Stimulated activated naive B cell treated with anti-CD40 and anti-IgM and Interleukin-4, amounts not matched to agents 10 μg/mL and 1 μg/mL and 100 μg/mL, for 72 hours (primary cell): ENCODE measurements at regions not wholly inside any gene's neighbourhood (a gene's known extent, or its start where the extent isn't known, plus 50 kb on each side); places are given as distances from the start of the nearest gene placed in this dataset.

ENCODE experiments used
- ATAC-seq, 2 donors: fragments of 150-1000 bp; cut with Tn5 transposase; replicated peaks; 2 replicates each; pipeline ENCODE4 v1.10.0; 2021; ENCODE audit warnings: moderate library complexity in 1 of 2
- DNase-seq: peaks from one replicate; pipeline ENCODE4 v3.0.0; 2021
- H3K27ac Mint-ChIP-seq: one replicate; pipeline ENCODE4 v1.8.0; 2022; ENCODE audit warnings: mild to moderate bottlenecking, mixed read lengths
- H3K27me3 Mint-ChIP-seq, 2 donors: one replicate each; pipeline ENCODE4 v1.8.0; 2022; ENCODE audit warnings: mixed read lengths in 2 of 2
- H3K36me3 Mint-ChIP-seq, 2 donors: one replicate each; pipeline ENCODE4 v1.8.0; 2022; ENCODE audit warnings: mixed read lengths in 2 of 2, mild to moderate bottlenecking in 1 of 2
- H3K4me1 Mint-ChIP-seq, 2 donors: one replicate each; pipeline ENCODE4 v1.8.0; 2022; ENCODE audit warnings: mixed read lengths in 2 of 2, mild to moderate bottlenecking in 1 of 2
- H3K4me3 Mint-ChIP-seq, 2 donors: one replicate each; pipeline ENCODE4 v1.8.0; 2022; ENCODE audit warnings: mild to moderate bottlenecking in 2 of 2, mixed read lengths in 2 of 2, moderate library complexity in 1 of 2
- H3K9me3 Mint-ChIP-seq, 2 donors: one replicate each; pipeline ENCODE4 v1.8.0; 2022; ENCODE audit warnings: mixed read lengths in 2 of 2, mild to moderate bottlenecking in 1 of 2

DNA sequence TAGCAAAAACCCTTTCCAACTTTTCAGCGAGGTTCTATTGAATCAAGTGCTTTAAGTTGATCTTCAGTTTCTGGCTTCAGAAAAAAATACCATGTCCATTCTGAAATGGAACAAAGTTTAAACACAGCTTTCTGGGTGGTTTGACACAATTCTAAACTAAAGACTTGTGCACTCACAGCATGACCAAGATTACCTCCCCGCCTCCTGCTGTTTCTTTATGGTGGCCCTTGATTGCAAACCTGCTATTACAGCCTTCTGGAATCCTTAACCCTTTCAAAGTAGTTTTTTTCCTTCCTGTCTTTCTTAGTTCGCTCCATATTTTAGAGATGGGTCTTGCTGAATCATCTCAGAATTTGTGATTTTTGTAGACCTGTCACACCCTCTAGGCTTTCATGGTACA lies 135.9 kb upstream of the FBN2 start:
- Mint-ChIP-seq H3K4me1 (no peaks in the 10 kb centered on the region), H3K36me3 (no peaks in the 10 kb centered on the region), H3K27ac (no peak overlapping the region), H3K27me3 (peaks cover 0 to 8% of the 10 kb centered on the region in 2 donors), H3K9me3 (peaks cover 3 to 6% of the 10 kb centered on the region in 2 donors), H3K4me3 (no peak overlapping the region)
- no peak for ATAC-seq
- no peak for DNase-seq

GRCh38 chr5:128674837-128675446 lies 136.9 kb upstream of the FBN2 start:
- peaks cover 3 to 4% of the 10 kb centered on the region in 2 donors for H3K9me3 Mint-ChIP-seq
- no peak overlapping the region for H3K27ac Mint-ChIP-seq
- H3K36me3 Mint-ChIP-seq = no peaks in the 10 kb centered on the region
- H3K27me3 Mint-ChIP-seq = peaks cover 0 to 8% of the 10 kb centered on the region in 2 donors
- peak; percentile 56 to 61 for ATAC-seq
- H3K4me3 Mint-ChIP-seq = no peak overlapping the region
- peak; percentile 7 for DNase-seq
- H3K4me1 Mint-ChIP-seq = no peaks in the 10 kb centered on the region

DNA sequence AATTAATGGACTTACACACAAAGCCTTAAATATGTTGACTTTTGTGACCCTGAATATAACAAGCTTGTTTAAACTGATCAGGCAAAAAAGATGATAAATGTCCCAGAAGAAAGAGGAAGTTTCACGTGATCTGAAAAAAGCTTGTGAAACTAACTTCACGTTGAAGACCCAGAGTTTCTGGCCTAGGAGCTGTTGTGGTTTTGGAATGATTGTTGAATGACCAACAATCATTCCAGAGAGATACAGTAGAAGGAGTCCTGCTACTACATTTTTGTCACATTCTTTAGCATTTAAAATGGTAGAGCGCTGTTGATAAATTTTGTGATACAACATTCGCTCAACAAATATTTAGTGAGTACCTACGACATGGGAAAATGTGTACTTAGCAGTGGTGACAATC lies 143.1 kb upstream of the FBN2 start:
- ATAC-seq = no peak
- no peaks in the 10 kb centered on the region for H3K27me3 Mint-ChIP-seq
- H3K27ac Mint-ChIP-seq = no peak overlapping the region
- H3K4me1 Mint-ChIP-seq = no peaks in the 10 kb centered on the region
- no peak overlapping the region for H3K4me3 Mint-ChIP-seq
- DNase-seq = no peak
- no peaks in the 10 kb centered on the region for H3K9me3 Mint-ChIP-seq
- H3K36me3 Mint-ChIP-seq = no peaks in the 10 kb centered on the region

- Mint-ChIP-seq H3K9me3 (no peaks in the 10 kb centered on the region), H3K4me1 (no peaks in the 10 kb centered on the region)
- ATAC-seq = no peak
Observed at GRCh38 chr5:128681764-128682592, 143.9 kb upstream of the FBN2 start.

GRCh38 chr5:128682669-128683068 lies 144.6 kb upstream of the FBN2 start:
- no peaks in the 10 kb centered on the region for H3K27me3 Mint-ChIP-seq
- no peak overlapping the region for H3K27ac Mint-ChIP-seq
- no peaks in the 10 kb centered on the region for H3K36me3 Mint-ChIP-seq
- no peak for DNase-seq
- no peak overlapping the region for H3K4me3 Mint-ChIP-seq
- ATAC-seq = no peak
- H3K9me3 Mint-ChIP-seq = no peaks in the 10 kb centered on the region
- H3K4me1 Mint-ChIP-seq = no peaks in the 10 kb centered on the region

More at GRCh38 chr5:128681764-128682592, 143.9 kb upstream of the FBN2 start:
- Mint-ChIP-seq H3K36me3 (no peaks in the 10 kb centered on the region), H3K27me3 (no peaks in the 10 kb centered on the region), H3K4me3 (no peak overlapping the region), H3K27ac (no peak overlapping the region)
- no peak for DNase-seq

DNA sequence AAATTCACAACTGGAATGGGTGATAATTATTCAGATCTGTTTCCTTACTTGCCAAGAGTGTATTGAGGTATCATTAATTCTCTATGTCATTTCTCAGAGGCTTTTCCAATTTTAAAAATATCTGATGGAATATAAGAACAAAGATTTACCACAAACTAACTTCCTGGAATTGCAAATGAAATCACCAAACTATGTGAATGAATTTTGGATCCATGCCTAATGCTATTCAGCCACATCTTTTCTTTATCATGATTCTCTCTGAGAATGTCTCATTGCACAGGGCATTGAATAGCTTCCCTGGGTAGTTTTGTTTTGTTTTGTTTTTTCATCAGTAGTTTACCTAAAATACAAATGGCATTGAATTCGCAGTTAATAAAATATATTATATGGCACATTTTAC lies 146.9 kb upstream of the FBN2 start:
- H3K9me3 Mint-ChIP-seq = no peaks in the 10 kb centered on the region
- no peaks in the 10 kb centered on the region for H3K36me3 Mint-ChIP-seq
- H3K4me3 Mint-ChIP-seq = no peak overlapping the region
- H3K27me3 Mint-ChIP-seq = no peaks in the 10 kb centered on the region
- H3K27ac Mint-ChIP-seq = no peak overlapping the region
- no peak for ATAC-seq
- no peaks in the 10 kb centered on the region for H3K4me1 Mint-ChIP-seq
- DNase-seq = no peak

DNA sequence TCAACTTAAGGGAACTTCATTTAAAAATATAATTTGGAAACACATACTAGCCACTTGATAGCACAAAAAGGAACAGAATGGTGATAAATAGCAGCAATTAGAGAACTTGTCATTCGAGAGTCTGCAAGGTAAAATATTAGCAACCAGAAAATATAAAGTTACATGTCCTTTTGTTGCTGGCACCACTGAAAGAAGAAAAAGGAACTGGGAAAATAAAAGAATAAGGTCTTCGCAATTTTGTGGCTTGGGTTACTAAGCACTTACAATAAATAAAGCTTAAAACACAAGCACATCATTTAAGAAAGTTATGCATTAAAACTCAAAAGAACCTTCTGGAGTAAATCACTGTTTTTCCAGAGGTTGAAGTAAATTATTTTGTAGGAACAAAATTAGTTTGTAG lies 149.9 kb upstream of the FBN2 start:
- H3K27me3 Mint-ChIP-seq = no peaks in the 10 kb centered on the region
- no peaks in the 10 kb centered on the region for H3K36me3 Mint-ChIP-seq
- peaks cover 0 to 5% of the 10 kb centered on the region in 2 donors for H3K9me3 Mint-ChIP-seq
- no peak overlapping the region for H3K27ac Mint-ChIP-seq
- ATAC-seq (no peak), DNase-seq (no peak)
- no peaks in the 10 kb centered on the region for H3K4me1 Mint-ChIP-seq
- no peak overlapping the region for H3K4me3 Mint-ChIP-seq

DNA sequence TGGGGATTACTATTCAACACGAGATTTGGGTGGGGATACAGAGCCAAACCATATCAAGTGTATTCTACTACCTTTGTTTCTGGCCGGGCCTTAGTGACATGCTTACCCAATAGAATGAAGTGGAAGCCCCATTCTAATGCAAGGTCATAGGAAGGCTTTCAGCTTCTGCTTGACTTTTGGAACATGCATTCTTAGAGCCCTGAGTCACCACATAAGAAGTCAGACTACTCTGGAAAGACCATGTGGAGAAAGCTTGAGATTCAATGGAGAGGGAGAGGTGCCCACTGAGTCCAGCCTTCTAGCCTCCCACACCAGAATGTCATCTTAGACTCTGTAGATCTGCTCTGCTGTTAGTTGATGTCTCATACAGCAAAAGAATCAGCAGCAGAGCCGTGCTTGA lies 155.7 kb upstream of the FBN2 start:
- Mint-ChIP-seq H3K27me3 (no peaks in the 10 kb centered on the region), H3K4me3 (no peak overlapping the region), H3K27ac (no peak overlapping the region), H3K36me3 (no peaks in the 10 kb centered on the region), H3K4me1 (no peaks in the 10 kb centered on the region), H3K9me3 (peaks cover 3 to 5% of the 10 kb centered on the region in 2 donors)
- ATAC-seq (no peak), DNase-seq (no peak)

DNA sequence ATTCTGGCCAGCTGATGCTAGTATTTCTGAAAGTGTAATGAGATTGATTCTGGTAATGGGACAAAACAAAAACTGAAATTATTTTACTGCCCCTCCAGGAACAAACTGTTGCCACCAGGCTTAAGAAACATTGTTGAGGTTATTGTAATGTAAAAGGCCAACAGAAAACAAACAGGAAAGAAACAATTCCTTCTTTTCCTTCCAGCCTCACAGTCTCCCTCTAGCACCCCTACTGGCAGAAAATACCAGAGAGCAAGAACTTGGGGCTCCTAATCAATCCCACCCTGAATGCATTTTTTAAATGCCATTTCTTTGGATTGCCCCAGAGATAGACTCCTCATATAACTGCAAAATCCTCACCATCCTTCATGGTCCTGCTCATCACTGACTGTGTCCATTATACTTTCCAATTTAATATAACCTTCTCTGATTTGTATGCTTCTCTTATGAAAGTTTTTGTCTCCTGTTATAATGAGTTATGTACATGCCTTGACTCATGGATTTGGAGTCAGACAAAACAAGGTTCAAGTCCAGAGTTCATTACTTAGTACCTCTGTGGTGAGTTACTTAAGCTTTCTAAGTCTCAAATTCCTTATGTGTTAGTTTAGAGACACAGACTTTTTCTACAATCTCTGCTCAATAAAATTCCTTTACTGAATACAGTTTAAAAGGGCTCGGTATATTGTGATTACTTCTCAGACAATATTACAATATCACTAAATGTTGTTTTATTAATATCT lies 157.9 kb upstream of the FBN2 start:
- no peak for ATAC-seq
- no peak for DNase-seq
- Mint-ChIP-seq H3K4me3 (no peak overlapping the region), H3K27ac (no peak overlapping the region), H3K27me3 (no peaks in the 10 kb centered on the region), H3K9me3 (peaks cover 3 to 5% of the 10 kb centered on the region in 2 donors), H3K36me3 (no peaks in the 10 kb centered on the region), H3K4me1 (no peaks in the 10 kb centered on the region)

DNA sequence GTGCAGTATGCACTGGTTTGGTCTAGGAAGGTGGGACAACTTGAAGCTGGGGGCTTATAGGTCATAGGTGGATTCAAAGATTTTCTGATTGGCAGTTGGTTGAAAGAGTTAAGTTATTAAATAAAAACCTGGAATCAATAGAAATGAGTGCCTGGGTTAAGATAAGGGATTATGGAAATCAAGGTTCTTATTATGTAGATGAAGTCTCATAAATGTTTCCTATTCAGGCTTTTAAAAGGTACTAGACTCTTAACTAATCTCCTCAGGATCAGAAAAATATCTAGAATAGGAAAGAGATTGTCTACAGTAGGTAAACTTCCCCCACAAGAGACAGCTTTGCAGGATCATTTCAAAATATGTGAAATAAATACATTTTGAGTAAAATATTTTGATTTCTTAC lies 163.3 kb upstream of the FBN2 start:
- Mint-ChIP-seq H3K4me1 (no peaks in the 10 kb centered on the region), H3K36me3 (no peaks in the 10 kb centered on the region), H3K27ac (no peak overlapping the region), H3K9me3 (no peaks in the 10 kb centered on the region), H3K4me3 (no peak overlapping the region), H3K27me3 (no peaks in the 10 kb centered on the region)
- DNase-seq (no peak), ATAC-seq (no peak)

GRCh38 chr5:128703322-128703721 lies 165.3 kb upstream of the FBN2 start:
- no peak overlapping the region for H3K4me3 Mint-ChIP-seq
- H3K27ac Mint-ChIP-seq = no peak overlapping the region
- H3K27me3 Mint-ChIP-seq = no peaks in the 10 kb centered on the region
- H3K36me3 Mint-ChIP-seq = no peaks in the 10 kb centered on the region
- H3K4me1 Mint-ChIP-seq = no peaks in the 10 kb centered on the region
- DNase-seq (no peak), ATAC-seq (no peak)
- peaks cover 0 to 3% of the 10 kb centered on the region in 2 donors for H3K9me3 Mint-ChIP-seq

GRCh38 chr5:128706269-128706668 lies 168.2 kb upstream of the FBN2 start:
- no peaks in the 10 kb centered on the region for H3K36me3 Mint-ChIP-seq
- no peak overlapping the region for H3K27ac Mint-ChIP-seq
- ATAC-seq (no peak), DNase-seq (no peak)
- H3K27me3 Mint-ChIP-seq = no peaks in the 10 kb centered on the region
- no peaks in the 10 kb centered on the region for H3K4me1 Mint-ChIP-seq
- H3K4me3 Mint-ChIP-seq = no peak overlapping the region
- H3K9me3 Mint-ChIP-seq = peaks cover 0 to 3% of the 10 kb centered on the region in 2 donors

DNA sequence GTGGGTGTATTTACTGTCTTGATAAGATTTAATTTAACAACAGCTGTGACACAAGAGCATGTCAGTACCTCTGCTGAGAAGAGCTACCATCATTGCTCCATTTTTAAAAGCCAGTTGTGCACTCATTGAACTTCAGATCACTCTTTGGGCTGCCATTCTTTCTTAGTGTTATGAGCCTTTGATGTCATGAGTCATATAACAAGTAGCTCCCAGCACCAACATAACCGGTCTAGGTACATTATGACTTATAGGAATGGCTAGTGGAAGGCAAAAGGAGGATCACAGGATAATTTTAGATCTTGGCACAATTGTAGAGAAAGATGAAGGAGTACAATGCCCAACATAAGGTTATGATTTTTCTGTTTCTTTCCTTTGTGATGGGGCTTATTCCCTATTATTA lies 170.8 kb upstream of the FBN2 start:
- Mint-ChIP-seq H3K27ac (no peak overlapping the region), H3K36me3 (no peaks in the 10 kb centered on the region), H3K4me1 (no peaks in the 10 kb centered on the region), H3K27me3 (no peaks in the 10 kb centered on the region), H3K9me3 (peaks cover 4 to 7% of the 10 kb centered on the region in 2 donors), H3K4me3 (no peak overlapping the region)
- DNase-seq (no peak), ATAC-seq (no peak)

DNA sequence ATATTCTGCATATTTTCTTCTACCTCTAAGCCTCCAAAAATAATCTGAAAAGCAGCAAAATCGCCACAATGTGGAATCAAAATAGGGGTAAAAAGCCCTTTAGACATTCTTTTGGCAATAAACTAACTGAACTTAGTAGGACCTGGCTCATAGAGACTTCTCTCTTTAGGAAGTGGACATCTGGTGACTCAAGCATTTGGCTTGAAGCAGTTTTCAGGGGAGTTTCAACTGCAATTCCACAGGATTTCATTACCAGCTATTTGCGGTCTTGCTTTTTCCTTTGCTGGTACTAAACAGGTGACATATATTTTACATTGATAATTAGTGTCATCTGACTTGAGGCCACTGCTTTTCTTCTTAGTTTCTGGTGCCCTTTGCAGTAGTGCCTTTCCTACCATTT lies 173.2 kb upstream of the FBN2 start:
- ATAC-seq (no peak), DNase-seq (no peak)
- Mint-ChIP-seq H3K4me3 (no peak overlapping the region), H3K27ac (no peak overlapping the region), H3K36me3 (no peaks in the 10 kb centered on the region), H3K9me3 (peaks cover 9 to 11% of the 10 kb centered on the region in 2 donors), H3K4me1 (no peaks in the 10 kb centered on the region), H3K27me3 (no peaks in the 10 kb centered on the region)

DNA sequence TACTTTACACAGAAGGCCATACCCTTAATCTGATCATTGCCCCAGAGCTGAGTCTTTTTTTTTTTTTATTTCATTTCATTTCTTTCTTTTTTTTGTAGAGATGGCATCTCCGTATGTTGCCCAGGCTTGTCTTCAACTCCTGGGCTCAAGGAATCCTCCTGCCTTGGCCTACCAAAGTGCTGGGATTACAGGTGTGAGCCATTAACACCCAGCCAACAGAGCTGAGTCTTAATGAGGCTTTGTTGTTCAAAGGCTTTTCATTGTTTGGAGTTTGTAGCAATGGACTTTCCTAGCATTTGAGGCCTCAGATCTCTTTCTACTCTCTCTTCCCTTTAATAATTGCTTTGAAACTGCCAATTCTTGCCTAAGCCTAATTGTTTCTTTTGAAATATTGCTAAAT lies 176.5 kb upstream of the FBN2 start:
- Mint-ChIP-seq H3K9me3 (peaks cover 7 to 9% of the 10 kb centered on the region in 2 donors), H3K4me1 (no peaks in the 10 kb centered on the region), H3K4me3 (no peak overlapping the region), H3K36me3 (no peaks in the 10 kb centered on the region), H3K27me3 (no peaks in the 10 kb centered on the region), H3K27ac (no peak overlapping the region)
- no peak for DNase-seq
- ATAC-seq = no peak
